Fibroblast of skin of back (primary cell): ENCODE measurements at regions not wholly inside any gene's neighbourhood (a gene's known extent, or its start where the extent isn't known, plus 50 kb on each side); places are given as distances from the start of the nearest gene placed in this dataset.
"Not testable (repeated sequence)": the region's sequence is repeated elsewhere in the genome, so short reads cannot be mapped to it uniquely, and the experiment has no call there.

ENCODE experiments used
- DNase-seq: peaks from one replicate; pipeline ENCODE4 v3.0.0-alpha.2; 2013

GRCh38 chr1:113185463-113186104, 112.6 kb downstream of the LRIG2 start:
- DNase-seq: no peak

GRCh38 chr1:113190078-113190477, 117.1 kb downstream of the LRIG2 start:
- no peak for DNase-seq

- no peak for DNase-seq
Observed at GRCh38 chr1:113190930-113191329, 117.9 kb downstream of the LRIG2 start.

- no peak for DNase-seq
Observed at GRCh38 chr1:113191579-113192076, 118.6 kb downstream of the LRIG2 start.

- no peak for DNase-seq
Observed at GRCh38 chr1:113192242-113192641, 119.2 kb downstream of the LRIG2 start.

- DNase-seq: no peak
Observed at GRCh38 chr1:113192980-113193379, 120.0 kb downstream of the LRIG2 start.

GRCh38 chr1:113194846-113195830, 122.1 kb downstream of the LRIG2 start:
- DNase-seq: no peak

GRCh38 chr1:113197719-113198330, 124.8 kb downstream of the LRIG2 start:
- DNase-seq: no peak

GRCh38 chr1:113198806-113199205, 125.8 kb downstream of the LRIG2 start:
- no peak for DNase-seq

- no peak for DNase-seq
Observed at GRCh38 chr1:113199760-113200455, 126.9 kb downstream of the LRIG2 start.

- DNase-seq: no peak
Observed at GRCh38 chr1:113201560-113201959, 128.6 kb downstream of the LRIG2 start.

GRCh38 chr1:113205980-113206766, 133.2 kb downstream of the LRIG2 start:
- DNase-seq: no peak

- DNase-seq: no peak
Observed at GRCh38 chr1:113207019-113207418, 134.0 kb downstream of the LRIG2 start.

GRCh38 chr1:113207457-113207856, 134.5 kb downstream of the LRIG2 start:
- no peak for DNase-seq

GRCh38 chr1:113208425-113208824, 135.4 kb downstream of the LRIG2 start:
- DNase-seq: not testable (repeated sequence)

- DNase-seq: no peak
Observed at GRCh38 chr1:113210248-113210647, 137.2 kb downstream of the LRIG2 start.

GRCh38 chr1:113211467-113211866, 138.5 kb downstream of the LRIG2 start:
- DNase-seq: no peak

GRCh38 chr1:113215015-113215414, 142.0 kb downstream of the LRIG2 start:
- DNase-seq: no peak

GRCh38 chr1:113216664-113217063, 143.7 kb downstream of the LRIG2 start:
- DNase-seq: no peak

- no peak for DNase-seq
Observed at GRCh38 chr1:113217447-113218208, 144.6 kb downstream of the LRIG2 start.

- no peak for DNase-seq
Observed at GRCh38 chr1:113219377-113219776, 146.4 kb downstream of the LRIG2 start.
